Lung (tissue), 11 donors: ENCODE measurements at regions not wholly inside any gene's neighbourhood (a gene's known extent, or its start where the extent isn't known, plus 50 kb on each side); places are given as distances from the start of the nearest gene placed in this dataset.

Experiments used
- ATAC-seq: fragments of 200-7000 bp; cut with Tn5 transposase; one replicate; pipeline ENCODE4 v1.9.1; 2020; ENCODE audit warnings: moderate number of reproducible peaks; ENCODE audit not compliant: insufficient read depth, low FRiP score
- DNase-seq, 3 donors: peaks; one replicate each; pipeline ENCODE4 v3.0.0-alpha.2; 2013 to 2017
- H3K27ac ChIP-seq, 2 donors: one replicate each; pipeline ENCODE4 v1.5.1; 2013; ENCODE audit warnings: mild to moderate bottlenecking in 2 of 2, moderate library complexity in 2 of 2, control low read depth in 1 of 2, inconsistent platforms in 1 of 2, low read depth in 1 of 2, low read length in 1 of 2
- H3K27me3 ChIP-seq, 3 donors: one replicate each; pipeline ENCODE4 v1.5.1; 2013; ENCODE audit warnings: low read length in 2 of 3; ENCODE audit not compliant: control insufficient read depth in 3 of 3, insufficient read depth in 3 of 3
- H3K36me3 ChIP-seq, 4 donors: one replicate each; pipeline ENCODE4 v1.5.1; 2013; ENCODE audit warnings: low read length in 4 of 4, mild to moderate bottlenecking in 1 of 4, moderate library complexity in 1 of 4; ENCODE audit not compliant: control insufficient read depth in 4 of 4, insufficient read depth in 4 of 4
- H3K4me1 ChIP-seq, 5 donors: one replicate each; pipeline ENCODE4 v1.5.1; 2013; ENCODE audit warnings: low read length in 5 of 5, mild to moderate bottlenecking in 2 of 5, moderate library complexity in 1 of 5; ENCODE audit not compliant: control insufficient read depth in 5 of 5, insufficient read depth in 5 of 5
- H3K4me3 ChIP-seq: one replicate; pipeline ENCODE4 v1.5.1; 2013; ENCODE audit warnings: mild to moderate bottlenecking, control low read depth, moderate library complexity
- H3K9ac ChIP-seq, 2 donors: one replicate each; pipeline ENCODE4 v1.5.1; 2013; ENCODE audit warnings: low read length in 2 of 2, control low read depth in 1 of 2; ENCODE audit not compliant: insufficient read depth in 1 of 2
- H3K9me3 ChIP-seq, 4 donors: one replicate each; pipeline ENCODE4 v1.5.1; 2013; ENCODE audit warnings: low read length in 3 of 4, mild to moderate bottlenecking in 1 of 4, moderate library complexity in 1 of 4; ENCODE audit not compliant: control insufficient read depth in 4 of 4, insufficient read depth in 3 of 4
- WGBS, 2 donors: extraction: QIAGEN DNeasy Blood & Tissue Kit; methylation state at CpG; one replicate each; pipeline ENCODE4 v1.1.7; 2013; 5-methylcytosine and 5-hydroxymethylcytosine counted together
- TF ChIP-seq, protein P1 (sequence below): IDR thresholded peaks from 2 replicates; pipeline ENCODE4 v1.5.1; 2012; ENCODE audit warnings: mild to moderate bottlenecking; ENCODE audit errors: control extremely low read depth, extremely low read depth
- donor health status: control.
- donor health status: control.
- donor health status: Bipolar disorder and iron deficiency.
- donor health status: healthy.
- donor health status: DM: yes; HTN: yes; CAD: no.

DNA sequence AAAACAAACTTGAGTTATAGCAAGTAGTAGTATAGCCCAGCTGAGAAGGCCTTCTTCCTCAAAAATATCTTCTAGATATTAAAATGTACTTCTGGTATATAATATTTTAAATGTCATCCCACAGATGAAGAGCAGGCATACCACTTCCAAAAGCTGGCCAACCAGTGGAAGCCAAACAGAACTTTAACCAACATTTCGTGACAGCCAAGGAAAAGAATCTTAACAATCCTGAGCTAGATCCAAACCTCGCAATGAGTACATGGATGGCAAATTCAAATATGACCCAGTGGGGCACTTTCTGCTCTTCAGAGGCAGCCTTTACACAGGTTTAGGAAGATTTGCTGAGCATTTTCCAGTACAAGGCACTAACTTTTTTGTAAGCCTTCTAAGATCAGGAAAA, 91.8 kb upstream of the ACO1 start:
- DNase-seq (no peak), ATAC-seq (no peak)
- H3K27me3 ChIP-seq, result no peaks in the 10 kb centered on the region
- H3K4me3 ChIP-seq, result no peak overlapping the region
- H3K4me1 ChIP-seq, result peaks cover 0 to 12% (median 0%) of the 10 kb centered on the region in 5 donors
- no peak overlapping the region for H3K9ac ChIP-seq
- H3K9me3 ChIP-seq, result peaks cover 0 to 4% (median 0%) of the 10 kb centered on the region in 4 donors
- WGBS, 2 donors, result 73 to 81% methylated on average over 2 of the region's 2 CpGs
- TF ChIP-seq, protein P1, sequence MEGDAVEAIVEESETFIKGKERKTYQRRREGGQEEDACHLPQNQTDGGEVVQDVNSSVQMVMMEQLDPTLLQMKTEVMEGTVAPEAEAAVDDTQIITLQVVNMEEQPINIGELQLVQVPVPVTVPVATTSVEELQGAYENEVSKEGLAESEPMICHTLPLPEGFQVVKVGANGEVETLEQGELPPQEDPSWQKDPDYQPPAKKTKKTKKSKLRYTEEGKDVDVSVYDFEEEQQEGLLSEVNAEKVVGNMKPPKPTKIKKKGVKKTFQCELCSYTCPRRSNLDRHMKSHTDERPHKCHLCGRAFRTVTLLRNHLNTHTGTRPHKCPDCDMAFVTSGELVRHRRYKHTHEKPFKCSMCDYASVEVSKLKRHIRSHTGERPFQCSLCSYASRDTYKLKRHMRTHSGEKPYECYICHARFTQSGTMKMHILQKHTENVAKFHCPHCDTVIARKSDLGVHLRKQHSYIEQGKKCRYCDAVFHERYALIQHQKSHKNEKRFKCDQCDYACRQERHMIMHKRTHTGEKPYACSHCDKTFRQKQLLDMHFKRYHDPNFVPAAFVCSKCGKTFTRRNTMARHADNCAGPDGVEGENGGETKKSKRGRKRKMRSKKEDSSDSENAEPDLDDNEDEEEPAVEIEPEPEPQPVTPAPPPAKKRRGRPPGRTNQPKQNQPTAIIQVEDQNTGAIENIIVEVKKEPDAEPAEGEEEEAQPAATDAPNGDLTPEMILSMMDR, result no peak
- no peaks in the 10 kb centered on the region for H3K36me3 ChIP-seq
- H3K27ac ChIP-seq, result no peak overlapping the region

DNA sequence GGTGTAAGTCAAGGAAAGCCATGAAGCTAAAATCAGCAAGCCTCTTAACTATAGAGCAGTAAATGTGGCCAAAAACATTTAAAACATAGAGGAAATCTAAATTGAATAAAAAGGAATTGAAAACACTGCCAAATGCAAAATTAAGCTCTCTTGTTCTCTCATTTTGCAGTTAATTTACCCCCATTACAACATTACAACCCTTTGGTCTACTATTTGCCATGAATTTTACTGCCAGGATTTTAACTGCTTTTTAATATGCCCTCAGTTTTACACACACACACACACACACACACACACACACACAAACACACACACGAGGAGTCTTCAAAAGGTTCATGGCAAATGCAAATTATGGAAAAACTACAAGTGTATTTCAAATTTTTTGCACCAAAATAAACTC, 91.4 kb upstream of the ACO1 start:
- ATAC-seq (no peak), DNase-seq (peak in 2 of 3 donors; percentile 54 to 64)
- H3K9me3 ChIP-seq, result peaks cover 0 to 4% (median 0%) of the 10 kb centered on the region in 4 donors
- no peak overlapping the region for H3K27ac ChIP-seq
- TF ChIP-seq, protein P1, result no peak
- H3K27me3 ChIP-seq, result no peaks in the 10 kb centered on the region
- no peaks in the 10 kb centered on the region for H3K36me3 ChIP-seq
- H3K9ac ChIP-seq, result no peak overlapping the region
- WGBS, 2 donors, result 68 to 75% methylated on average over 1 of the region's 1 CpG
- no peak overlapping the region for H3K4me3 ChIP-seq
- peaks cover 0 to 12% (median 0%) of the 10 kb centered on the region in 5 donors for H3K4me1 ChIP-seq

DNA sequence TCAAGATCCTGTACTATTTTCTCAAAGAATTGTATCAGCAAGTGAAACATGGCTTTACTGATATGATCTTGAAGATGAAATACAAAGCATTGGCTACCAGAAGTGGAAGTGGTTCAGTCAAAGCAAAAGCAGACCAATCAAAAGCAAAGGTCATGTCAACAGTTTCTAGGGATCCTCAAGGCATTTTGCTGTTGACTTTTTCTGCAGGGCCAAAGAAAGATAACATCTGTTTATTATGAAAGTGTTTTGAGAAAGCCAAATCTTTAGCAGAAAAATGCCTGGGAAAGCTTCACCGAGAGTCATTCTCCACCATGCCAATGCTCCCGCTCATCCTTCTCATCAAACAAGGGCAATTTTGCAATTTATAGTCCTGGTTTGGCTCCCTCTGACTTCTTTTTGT, 90.3 kb upstream of the ACO1 start:
- no peak overlapping the region for H3K27ac ChIP-seq
- H3K9me3 ChIP-seq, result peaks cover 0 to 4% (median 0%) of the 10 kb centered on the region in 4 donors
- DNase-seq (peak in 2 of 3 donors; percentile 46 to 50), ATAC-seq (no peak)
- TF ChIP-seq, protein P1, result no peak
- no peak overlapping the region for H3K4me3 ChIP-seq
- no peak overlapping the region for H3K9ac ChIP-seq
- H3K36me3 ChIP-seq, result no peaks in the 10 kb centered on the region
- 55 to 63% methylated on average over 2 of the region's 2 CpGs for WGBS, 2 donors
- H3K4me1 ChIP-seq, result peaks cover 0 to 12% (median 0%) of the 10 kb centered on the region in 5 donors
- H3K27me3 ChIP-seq, result no peaks in the 10 kb centered on the region

DNA sequence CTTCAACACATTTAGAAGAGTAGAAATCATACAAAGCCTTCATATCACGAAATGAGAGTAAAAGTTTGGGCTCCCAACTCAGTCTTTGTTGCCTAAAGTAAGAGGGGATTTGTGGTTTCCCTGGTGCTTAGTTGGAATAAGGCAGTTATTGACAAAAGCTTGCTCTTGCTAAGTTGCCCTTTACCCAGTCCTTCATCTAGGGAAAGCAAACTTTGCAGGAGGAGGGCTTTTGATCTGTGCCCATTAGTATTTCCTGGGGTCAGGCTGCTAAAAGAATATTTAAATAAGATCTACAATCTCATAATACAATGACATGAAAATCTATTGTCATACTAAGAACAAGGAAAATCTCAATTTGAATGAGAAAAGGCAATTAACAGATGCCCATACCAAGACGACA, 84.1 kb upstream of the ACO1 start:
- H3K9ac ChIP-seq, result no peak overlapping the region
- no peak overlapping the region for H3K27ac ChIP-seq
- ATAC-seq (no peak), DNase-seq (no peak)
- no peaks in the 10 kb centered on the region for H3K36me3 ChIP-seq
- no peak overlapping the region for H3K4me3 ChIP-seq
- WGBS, 2 donors, result 66 to 75% methylated on average over 2 of the region's 2 CpGs
- TF ChIP-seq, protein P1, result no peak
- no peaks in the 10 kb centered on the region for H3K27me3 ChIP-seq
- H3K9me3 ChIP-seq, result no peaks in the 10 kb centered on the region
- H3K4me1 ChIP-seq, result no peaks in the 10 kb centered on the region
